ENCODE measurements at regions not wholly inside any gene's neighbourhood (a gene's known extent, or its start where the extent isn't known, plus 50 kb on each side); places are given as distances from the start of the nearest gene placed in this dataset.

DNA sequence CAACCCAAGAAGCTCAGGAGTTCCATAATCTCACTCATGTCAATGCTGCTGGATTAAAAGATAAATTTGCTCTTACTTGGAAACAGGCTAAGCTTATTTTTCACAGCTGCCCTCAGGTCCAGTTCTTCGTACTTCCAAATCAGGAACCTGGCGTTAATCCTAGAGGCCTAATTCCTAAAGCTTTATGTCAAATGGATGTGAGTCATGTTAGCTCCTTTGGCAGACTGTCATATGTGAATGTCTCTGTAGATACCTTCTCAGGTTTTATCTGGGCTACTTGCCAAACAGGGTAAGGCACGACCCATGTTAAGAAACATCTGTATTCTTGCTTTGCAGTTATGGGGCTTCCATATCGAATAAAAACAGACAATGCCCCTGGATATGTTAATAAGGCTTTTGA is 504.6 kb downstream of the ALG10 start:
- no peak for DNase-seq

DNA sequence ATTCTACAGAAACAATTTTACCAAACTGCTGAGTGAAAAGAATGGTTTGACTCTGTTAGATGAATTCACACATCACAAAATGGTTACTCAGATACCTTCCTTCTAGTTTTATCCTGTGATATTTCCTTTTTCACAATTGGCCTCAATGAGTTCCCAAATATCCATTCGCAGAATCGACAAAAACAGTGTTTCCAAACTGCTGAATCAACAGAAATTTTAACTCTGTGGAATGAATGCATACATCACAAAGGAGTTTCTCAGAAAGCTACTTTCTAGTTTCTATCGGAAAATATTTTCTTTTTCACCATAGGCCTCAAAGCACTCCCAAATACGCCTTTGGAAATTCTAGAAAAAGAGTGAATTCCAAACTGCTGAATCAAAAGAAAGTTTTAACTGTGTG is 525.0 kb downstream of the ALG10 start:
- DNase-seq = no peak

DNA sequence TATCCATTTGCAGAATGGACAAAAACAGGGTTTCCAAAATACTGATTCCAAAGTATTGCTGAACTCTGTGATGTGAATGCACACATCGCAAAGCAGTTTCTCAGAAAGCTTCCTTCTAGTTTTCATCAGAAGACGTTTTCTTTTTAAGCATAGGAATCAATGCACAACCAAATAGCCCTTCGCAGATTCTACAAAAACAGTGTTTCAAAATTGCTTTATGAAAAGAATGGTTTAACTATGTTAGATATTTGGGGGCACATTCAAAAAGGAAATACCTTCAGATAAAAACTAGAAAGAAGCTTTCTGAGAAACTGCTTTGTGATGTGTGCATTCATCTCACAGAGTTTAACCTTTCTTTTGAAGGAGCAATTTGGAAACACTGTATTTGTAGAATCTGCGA is 569.7 kb downstream of the ALG10 start:
- DNase-seq = no peak

DNA sequence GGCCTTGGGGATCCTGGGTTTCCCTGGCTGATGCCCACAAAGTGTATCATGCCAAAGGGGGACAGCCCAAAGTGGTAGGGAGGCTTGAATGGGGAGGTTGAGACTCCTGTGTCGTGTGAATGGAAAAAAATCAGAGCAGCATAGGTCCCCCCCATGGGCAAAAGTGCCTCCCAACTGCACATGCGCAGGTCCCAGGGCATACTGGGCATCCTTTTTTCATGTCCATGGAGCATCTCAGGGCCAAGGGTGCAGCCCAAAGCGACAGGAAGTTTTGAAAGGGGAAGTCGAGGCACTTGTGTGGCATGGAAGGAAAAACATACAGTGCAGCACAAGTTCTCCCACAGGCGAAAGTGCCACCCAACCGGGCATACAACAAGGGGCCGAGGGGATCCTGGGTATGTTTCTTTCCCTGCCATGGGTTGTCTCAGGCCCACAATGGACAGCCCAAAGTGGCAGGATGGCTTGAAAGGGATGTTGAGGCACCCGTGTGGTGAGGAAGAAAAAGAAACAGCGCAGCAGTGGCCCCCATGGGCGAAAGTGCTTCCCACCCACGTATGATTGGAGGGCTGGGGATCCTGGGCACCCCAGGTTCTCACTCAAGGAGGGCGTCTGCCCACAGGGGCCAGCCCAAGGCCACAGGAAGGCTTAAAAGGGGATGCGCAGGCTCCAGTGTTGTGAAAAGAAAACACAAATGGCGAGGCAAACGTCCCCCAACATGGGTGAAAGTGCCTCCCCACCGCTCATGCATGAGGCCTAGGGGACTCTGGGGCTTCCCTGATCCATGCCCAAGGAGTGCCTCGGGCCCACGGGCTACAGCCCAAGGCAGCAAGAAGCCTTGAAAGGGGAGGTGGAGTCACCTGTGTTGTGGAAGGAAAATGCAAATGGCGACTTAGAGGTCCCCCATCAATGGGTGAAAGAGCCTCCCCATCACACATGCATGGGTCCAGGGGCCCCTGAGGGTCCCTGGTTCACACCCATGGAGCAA is 573.7 kb downstream of the ALG10 start:
- DNase-seq = no peak

DNA sequence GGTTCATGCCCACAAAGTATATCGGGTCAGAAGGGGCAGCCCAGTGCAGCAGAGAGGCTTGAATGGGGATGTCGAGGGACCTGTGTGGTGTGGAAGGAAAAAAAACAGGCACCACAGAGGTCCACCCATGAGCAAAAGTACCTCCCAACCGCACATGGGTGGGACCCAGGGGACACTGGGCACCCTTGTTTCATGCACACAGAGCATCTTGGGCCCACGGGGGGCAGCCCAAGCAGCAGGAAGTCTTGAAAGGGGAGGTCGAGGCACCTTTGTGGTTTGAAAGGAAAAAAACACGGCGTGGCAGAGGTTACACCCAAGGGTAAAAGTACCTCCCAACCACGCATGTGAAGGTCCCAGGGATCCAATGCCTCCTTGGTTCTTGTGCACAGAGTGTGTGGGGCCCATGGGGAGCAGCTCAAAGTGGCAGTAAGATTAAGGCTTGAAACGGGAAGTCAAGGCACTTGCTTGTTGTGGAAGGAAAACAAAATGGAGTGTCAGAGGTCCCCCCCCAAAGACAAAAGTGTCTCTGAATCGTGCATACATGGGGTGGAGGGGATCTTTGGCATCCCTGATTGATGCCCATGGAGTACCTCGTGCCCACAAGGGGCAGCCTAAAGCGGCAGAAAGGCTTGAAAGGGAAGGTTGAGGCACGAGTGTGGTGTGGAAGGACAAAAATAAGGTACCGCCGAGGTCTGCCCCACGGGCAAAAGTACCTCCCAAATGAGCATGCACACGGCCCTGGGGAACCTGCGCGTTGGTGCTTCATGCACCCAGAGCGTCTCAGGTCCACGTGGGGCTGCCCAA is 575.5 kb downstream of the ALG10 start:
- DNase-seq = no peak

DNA sequence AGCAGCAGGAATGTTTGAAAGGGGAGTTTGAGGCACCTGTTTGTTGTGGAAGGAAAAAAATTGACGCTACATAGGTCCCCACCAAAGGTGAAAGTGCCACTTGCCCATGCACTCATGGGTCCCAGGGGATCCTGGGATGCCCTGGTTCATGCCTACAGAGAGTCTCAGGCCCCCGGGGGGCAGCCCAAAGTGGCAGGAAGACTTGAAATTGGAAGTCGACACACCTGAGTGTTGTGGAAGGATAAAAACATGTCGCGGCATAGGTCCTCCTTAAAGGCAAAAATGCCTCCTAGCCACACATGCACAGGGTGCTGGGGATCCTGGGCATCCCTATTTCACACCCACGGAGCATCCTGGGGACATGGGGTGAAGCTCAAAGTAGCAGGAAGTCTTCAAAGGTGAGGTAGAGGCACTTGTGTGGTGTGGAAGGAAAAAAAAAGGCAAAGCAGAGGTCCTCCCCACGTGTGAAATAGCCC is 576.1 kb downstream of the ALG10 start:
- DNase-seq = no peak

DNA sequence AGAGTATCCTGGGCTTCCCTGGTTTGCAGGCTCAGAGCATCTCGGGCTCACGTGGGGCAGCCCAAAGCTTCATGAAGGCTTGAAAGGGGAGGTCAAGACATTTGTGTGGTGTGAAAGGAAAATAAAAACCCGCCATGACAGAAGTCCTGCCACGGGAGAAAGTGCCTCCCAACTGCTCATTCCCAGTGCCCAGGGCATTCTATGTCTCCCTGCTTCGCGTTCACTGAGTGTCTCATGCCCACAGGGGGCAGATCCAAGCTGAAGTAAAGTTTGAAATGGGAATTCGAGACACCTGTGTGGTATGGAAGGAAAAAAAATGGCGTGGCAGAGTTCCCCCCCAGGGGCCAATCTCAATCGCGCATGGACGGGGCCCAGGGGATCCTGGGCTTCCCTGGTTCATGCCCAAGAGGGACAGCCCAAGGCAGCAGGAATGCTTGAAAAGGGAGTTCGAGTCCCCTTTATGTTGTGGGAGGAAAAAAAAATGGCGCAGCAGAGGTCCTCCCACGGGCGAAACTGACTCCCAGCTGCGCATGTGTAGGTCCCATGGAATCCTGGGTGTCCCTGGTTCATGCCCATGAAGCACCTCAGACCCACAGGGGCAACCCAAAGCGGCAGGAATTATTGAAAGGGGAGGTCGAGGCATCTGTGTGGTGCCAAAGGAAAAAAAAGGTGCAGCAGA is 576.7 kb downstream of the ALG10 start:
- no peak for DNase-seq

DNA sequence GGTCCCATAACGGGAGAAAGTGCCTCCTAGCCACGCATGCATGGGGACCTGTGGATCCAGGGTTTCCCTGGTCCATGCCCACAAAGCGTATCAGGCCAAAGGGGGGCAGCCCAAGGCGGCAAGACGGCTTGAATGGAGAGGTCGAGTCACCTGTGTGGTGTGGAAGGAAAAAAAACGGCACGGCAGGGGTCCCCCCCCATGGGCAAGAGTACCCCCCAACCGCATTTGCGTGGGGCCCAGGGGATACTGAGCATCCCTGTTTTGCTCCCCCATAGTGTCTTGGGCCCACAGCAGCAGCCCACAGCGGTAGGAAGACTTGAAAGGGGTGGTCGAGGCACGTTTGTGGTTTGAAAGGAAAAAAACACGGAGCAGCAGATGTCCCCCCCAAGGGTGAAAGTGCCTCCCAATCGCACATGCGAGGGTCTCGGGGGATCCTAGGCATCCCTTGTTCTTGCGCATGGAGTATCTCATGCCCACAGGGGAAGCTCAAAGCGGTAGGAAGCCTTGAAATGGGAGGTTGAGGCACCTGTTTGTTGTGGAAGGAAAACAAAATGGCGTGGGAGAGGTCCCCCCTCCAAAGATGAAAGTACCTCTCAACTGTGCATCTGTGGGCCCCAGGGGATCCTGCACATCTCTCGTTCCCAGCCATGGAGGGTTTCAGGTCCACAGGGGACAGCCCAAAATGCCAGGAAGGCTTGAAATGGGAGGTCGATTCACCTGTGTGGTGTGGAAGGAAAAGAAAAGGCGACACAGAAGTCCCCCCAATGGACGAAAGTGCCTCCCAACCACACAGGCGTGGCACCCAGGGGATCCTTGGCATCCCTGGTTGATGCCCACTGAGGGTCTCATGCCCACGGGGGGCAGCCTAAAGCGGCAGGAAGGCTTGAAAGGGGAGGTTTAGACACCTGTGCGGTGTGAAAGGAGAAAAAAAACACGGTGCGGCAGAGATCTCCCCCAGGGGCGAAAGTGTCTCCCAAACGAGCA is 577.5 kb downstream of the ALG10 start:
- DNase-seq = no peak

DNA sequence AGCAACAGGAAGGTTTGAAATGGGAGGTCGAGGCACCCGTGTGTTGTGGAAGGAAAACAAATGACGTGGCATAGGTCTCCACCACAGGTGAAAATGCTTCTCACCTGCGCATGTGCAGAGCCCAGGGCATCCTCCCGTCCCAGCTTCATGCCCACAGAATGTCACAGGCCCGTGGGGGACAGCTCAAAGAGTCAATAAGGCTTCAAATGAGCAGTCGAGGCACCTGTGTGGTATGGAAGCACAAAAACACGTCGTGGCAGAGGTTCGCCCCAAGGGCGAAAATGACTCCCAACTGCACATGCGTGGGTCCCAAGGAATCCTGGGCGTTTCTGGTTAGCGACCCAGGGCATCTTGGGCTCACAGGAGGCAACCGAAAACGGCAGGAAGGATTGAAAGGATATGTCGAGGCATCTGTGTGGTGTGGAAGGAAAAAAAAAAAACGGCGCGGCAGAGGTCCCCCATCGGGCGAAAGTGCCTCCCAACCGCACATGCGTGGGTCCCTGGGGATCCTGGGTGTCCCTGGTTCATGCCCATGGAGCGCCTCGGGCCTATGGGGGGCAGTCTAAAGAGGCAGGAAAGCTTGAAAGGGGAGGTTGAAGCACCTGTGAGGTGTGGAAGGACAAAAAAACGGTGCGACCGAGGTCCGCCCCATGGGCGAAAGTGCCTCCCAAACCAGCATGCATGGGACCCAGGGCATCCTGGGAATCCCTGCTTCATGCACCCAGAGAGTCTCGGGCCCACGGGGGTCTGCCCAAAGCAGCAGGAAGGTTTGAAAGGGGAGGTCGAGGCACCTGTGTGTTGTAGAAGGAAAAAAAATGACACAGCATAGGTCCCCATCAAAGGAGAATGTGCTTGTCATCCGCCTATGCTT is 578.5 kb downstream of the ALG10 start:
- no peak for DNase-seq

DNA sequence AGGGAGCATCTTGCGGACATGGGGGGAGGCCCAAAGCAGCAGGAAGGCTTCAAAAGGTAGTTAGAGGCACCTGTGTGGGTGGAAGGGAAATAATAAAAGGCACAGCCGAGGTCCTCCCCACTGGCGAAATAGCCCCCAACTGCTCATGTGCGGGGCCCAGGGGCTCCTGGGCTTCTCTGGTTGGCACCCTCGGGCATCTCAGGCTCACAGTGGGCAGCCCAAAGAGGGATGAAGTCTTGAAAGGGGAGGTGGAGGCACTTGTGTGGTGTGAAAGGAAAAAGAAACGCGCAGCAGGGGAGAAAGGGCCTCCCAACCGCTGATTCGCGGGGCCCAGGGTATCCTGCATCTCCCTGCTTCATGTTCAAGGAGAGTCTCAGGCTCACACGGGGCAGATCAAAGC is 579.4 kb downstream of the ALG10 start:
- DNase-seq = no peak

DNA sequence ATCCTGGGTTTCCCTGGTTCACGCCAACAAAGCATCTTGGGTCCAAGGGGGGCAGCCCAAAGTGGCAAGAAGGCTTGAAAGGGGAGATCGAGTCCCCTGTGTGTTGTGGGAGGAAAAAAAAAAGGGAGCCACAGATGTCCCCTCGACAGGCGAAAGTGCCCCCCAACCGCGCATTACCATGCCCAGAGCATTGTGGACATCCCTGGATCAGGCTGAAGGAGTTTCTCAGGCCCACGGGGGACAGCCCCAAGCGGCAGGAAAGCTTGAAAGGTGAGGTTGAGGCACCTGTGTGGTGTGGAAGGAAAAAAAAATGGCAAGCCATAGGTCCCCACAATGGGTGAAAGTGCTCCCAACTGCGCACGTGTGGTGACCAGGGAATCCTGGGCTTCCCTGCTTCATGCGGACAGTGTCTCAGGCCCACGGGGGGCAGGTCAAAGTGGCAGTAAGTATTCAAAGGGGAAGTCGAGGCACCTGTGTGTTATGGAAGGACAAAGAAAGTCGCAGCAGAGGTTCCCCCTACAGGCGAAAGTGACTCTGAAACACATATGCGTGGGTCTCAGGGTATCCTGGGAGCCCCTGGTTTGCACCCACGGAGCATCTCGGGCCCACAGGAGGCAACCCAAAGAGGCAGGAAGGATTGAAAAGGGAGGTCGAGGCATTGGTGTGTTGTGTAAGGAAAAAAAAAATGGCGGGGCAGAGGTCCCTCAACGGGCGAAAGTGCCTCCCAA is 580.1 kb downstream of the ALG10 start:
- no peak for DNase-seq

DNA sequence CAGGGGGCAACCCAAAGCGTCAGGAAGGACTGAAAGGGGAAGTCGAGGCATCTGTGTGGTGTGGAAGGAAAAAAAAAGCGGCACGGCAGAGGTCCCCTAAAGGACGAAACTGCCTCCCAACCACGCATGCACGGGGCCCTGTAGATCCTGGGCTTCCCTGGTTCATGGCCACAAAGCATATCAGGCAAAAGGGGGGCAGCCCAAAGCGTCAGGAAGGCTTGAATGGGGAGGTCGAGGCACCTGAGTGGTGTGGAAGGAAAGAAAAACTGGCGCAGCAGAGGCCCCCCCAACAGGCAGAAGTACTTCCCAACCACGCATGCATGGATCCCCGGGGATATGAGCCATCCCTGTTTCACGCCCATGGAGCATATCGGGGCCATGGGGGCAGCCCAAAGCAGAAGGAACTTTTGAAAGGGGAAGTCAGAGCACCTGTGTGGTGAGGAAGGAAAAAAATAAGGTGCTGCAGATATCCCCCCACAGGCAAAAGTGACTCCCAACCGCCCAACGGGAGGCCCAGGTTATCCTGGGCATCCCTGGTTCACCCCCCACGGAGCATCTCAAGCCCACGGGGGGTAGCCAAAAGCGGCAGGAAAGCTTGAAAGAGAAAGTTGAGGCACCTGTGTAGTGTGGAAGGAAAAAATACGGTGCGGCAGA is 581.2 kb downstream of the ALG10 start:
- DNase-seq = no peak

DNA sequence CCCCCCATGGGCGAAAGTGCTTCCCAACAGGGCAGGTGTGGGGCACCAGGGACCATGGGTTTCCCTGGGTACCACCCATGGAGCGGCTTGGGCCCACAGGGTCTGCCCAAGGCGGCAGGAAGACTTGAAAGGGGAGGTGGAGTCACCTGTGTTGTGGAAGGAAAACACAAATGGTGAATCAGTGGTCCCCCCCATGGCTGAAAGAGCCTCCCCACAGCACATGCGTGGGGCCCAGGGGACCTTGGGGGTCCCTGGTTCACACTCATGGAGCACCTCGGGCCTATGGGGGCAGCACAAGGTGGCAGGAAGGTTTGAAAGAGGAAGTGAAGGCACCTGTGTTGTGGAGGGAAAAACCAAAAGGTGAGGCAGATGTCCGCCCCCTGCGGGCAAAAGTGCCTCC is 581.9 kb downstream of the ALG10 start:
- no peak for DNase-seq

DNA sequence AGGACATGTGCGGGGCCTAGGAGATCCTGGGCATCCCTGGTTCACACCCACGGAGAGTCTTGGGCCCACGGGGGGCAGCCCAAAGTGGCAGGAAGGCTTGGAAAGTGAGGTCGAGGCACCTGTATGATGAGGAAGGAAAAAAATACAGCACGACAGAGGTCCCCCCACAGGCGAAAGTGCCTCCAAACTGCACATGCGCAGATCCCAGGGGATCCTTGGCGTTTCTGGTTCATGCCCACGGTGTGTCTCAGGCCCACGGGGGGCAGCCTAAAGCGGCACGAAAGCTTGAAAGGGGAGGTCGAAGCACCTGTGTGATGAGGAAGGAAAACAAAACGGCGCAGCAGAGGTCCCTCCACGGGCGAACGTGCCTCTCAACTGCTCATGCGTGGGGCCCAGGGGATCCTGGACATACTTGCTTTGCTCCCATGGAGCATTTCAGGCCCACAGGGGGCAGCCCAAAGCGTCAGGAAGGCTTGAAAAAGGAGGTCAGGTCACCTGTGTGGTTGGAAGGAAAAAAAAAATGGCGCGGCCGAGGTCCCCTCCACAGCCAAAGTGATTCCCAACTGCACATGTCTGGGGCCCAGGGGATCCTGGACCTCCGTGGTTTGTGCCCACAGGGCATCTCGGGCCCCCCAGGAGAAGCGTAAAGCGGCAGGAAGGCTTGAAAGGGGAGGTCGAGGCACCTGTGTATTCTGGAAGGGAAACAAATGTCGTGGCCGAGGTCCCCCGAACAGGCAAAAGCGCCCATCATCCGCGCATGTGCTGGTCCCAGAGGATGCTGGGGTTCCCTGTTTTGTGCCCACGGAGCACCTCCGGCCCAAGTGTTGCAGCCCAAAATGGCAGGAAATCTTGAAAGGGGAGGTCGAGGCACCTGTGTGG is 582.6 kb downstream of the ALG10 start:
- DNase-seq = no peak

DNA sequence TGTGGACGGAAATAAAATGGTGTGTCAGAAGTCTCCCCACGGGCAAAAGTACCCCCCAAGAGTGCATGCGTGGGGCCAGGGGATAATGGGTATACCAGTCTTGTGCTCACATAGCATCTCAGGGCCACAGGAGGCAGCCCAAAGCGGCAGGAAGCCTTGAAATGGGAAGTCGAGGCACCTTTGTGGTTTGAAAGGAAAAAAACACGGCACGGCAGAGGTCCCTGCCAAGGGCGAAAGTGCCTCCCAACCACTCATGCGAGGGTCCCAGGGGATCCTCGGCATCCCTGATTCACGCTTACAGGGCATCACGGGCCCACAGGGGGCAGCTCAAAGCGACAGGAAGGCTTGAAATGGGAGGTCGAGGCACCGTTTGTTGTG is 583.2 kb downstream of the ALG10 start:
- DNase-seq = no peak

DNA sequence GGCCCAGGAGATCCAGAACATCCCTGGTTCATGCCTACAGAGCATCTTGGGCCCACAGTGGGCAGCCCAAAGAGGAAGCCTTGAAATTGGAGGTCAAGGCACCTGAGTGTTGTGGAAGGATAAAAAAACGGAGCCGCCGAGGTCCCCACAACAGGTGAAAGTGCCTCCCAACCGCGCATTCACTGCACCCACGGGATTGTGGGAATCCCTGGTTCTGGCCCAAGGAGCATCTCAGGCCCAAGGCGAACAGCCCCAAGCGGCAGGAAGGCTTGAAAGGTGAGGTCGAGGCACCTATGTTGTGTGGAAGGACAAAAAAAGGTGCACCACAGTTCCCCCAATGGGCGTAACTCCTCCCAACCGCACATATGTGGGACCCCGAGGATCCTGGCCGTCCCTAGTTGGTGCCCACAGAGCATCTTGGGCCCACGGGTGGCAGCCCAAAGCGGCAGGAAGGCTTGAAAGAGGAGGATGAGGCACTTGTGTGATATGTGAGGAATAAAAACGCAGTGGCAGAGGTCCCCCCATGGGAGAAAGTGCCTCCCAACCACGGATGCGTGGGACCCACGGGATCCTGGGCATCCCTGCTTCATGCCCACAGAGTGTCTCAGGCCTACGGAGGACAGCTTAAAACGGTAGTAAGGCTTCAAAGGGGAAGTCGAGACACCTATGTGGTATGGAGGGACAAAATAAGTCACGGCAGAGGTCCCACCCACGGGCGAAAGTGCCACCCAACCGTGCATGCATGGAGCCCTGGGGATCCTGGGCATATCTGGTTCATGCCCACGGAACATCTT is 583.9 kb downstream of the ALG10 start:
- no peak for DNase-seq

DNA sequence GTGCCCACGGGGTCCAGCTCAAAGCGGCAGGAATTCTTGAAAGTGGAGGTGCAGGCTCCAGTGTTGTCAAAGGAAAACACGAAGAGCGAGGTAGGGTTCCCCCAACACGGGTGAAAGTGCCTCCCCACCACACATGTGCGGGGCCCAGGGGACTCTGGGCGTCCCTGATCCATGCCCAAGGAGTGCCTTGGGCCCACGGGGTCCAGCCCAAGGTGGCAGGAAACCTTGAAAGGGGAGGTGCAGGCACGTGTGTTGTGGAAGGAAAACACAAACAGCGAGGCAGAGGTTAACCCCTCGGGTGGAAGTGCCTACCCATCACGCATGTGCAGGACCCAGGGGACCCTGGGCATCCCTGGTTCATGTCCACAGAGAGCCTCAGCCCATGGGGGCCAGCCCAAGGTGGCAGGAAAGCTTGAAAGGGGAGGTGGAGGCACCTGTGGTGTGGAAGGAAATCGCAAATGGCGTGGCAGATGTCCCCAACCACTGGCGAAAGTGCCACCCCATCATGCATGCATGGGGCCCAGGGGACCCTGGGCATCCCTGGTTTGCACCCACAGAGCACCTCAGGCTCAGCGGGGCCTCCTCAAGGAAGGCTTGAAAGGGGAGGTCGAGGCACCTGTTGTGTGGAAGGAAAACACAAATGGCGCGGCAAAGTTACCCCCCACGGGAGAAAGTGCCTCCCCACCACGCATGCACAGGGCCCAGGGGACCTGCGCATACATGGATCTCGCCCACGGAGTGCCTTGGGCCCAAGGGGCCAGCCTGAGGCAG is 584.6 kb downstream of the ALG10 start:
- DNase-seq = no peak

Measured in COR-L47 (cell line).